BLaER1 (cell line): ENCODE measurements at regions not wholly inside any gene's neighbourhood (a gene's known extent, or its start where the extent isn't known, plus 50 kb on each side); places are given as distances from the start of the nearest gene placed in this dataset.

Experiments
- H3K27ac ChIP-seq: shearing (Covaris generic); formaldehyde crosslinking; 2 replicates; pipeline ENCODE4 v1.8.1; 2022
- H3K27me3 ChIP-seq: shearing (Covaris generic); formaldehyde crosslinking; 2 replicates; pipeline ENCODE4 v1.8.1; 2022
- H3K36me3 ChIP-seq: shearing (Covaris generic); formaldehyde crosslinking; 2 replicates; pipeline ENCODE4 v1.8.1; 2022
- H3K4me1 ChIP-seq: shearing (Covaris generic); formaldehyde crosslinking; 2 replicates; pipeline ENCODE4 v1.8.1; 2022
- H3K4me2 ChIP-seq: shearing (Covaris generic); formaldehyde crosslinking; 2 replicates; pipeline ENCODE4 v1.8.1; 2022
- H3K4me3 ChIP-seq: shearing (Covaris generic); formaldehyde crosslinking; 2 replicates; pipeline ENCODE4 v1.8.1; 2022
- H3K9ac ChIP-seq: shearing (Covaris generic); formaldehyde crosslinking; 2 replicates; pipeline ENCODE4 v1.8.1; 2022
- H3K9me3 ChIP-seq: shearing (Covaris generic); formaldehyde crosslinking; 2 replicates; pipeline ENCODE4 v1.8.1; 2022
- H4K20me1 ChIP-seq: shearing (Covaris generic); formaldehyde crosslinking; 2 replicates; pipeline ENCODE4 v1.8.1; 2022
- Cebpa-rat ChIP-seq: shearing (Covaris generic); IDR thresholded peaks from 2 replicates; pipeline ENCODE4 v1.8.1; 2022

DNA sequence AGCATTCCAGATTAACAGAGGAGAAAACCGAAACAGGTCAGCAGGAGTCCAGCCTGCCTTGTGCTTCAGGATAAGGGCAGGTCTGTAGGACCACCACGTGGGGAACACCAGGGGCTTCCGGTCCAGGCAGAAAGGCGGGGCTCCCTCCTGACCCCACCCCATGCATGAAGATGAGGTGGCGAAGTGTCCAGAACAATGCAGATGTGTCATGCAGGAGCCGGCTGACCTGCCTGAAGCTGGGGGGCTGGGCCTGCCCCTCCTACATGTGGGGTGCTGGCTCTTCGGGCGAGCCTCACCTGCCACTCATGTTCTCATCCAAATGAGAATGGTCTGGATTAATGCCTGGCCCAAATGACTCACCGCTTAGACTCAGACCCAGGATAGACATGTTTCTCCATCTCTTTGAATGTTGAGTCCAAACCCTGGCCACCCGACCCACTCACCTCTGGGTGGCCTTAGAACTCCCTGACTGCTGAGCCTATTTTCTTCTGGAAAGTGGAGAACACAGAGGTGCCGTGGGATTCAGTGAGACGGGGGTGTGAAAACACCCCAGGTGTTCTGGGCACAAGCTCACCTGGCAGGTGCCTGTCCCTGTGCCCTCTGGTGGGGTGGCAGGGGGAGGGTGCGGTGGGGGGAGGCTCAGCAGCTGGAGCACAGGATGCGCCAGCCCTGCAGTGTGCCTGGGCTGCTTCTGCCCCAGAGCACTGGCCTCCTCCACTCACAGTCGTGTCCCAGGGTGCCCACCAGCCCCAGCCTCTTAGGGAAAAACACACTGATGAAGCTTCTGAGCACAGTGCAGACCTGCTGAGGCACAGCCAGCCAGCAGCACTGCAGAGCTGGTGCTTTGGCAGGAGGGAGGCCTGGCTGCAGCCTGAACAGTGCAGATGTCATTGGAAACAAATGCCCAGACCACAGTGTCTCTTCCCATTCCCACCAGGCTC is 55.2 kb upstream of the GDF10 start:
- H3K4me2 ChIP-seq: no peak overlapping the region
- no peak overlapping the region for H3K27ac ChIP-seq
- H3K36me3 ChIP-seq: no peaks in the 10 kb centered on the region
- no peaks in the 10 kb centered on the region for H3K27me3 ChIP-seq
- H3K9ac ChIP-seq: no peak overlapping the region
- no peak overlapping the region for H3K4me3 ChIP-seq
- H4K20me1 ChIP-seq: no peaks in the 10 kb centered on the region
- no peak for TF ChIP-seq Cebpa-rat
- H3K9me3 ChIP-seq: no peaks in the 10 kb centered on the region
- no peaks in the 10 kb centered on the region for H3K4me1 ChIP-seq

DNA sequence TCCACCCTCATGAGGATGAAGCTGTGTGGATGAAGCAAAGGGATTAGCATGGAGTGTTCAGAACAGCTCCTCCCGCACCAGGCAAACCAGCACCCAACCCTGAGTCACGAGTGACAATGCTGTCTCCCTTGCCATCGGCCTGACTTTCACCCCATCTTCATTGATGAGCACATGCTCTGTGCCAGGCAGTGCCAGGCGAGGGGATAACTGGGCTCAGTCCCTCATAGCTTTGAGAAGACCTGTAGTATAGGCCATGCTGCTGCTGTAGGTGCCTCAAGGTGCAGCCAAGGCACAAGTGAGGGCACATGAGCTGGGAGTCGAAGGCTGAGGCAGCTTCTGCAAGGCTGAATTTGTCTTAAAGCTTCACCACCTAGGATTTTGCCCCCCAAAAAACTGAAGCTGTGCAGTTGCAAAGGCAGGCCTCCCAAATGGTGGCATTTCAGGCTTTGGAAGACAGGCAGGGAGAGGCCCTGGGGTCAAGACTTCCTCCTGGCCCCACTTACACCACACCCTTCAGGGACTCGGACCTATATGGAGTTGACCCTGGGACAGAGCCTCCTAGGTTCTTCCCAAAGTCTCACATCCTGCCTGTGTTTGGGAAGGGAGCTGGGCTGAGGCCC is 54.2 kb upstream of the GDF10 start:
- H3K4me1 ChIP-seq: no peaks in the 10 kb centered on the region
- no peak for TF ChIP-seq Cebpa-rat
- no peaks in the 10 kb centered on the region for H3K27me3 ChIP-seq
- H3K9me3 ChIP-seq: no peaks in the 10 kb centered on the region
- no peak overlapping the region for H3K4me2 ChIP-seq
- H3K9ac ChIP-seq: no peak overlapping the region
- no peak overlapping the region for H3K27ac ChIP-seq
- H3K36me3 ChIP-seq: no peaks in the 10 kb centered on the region
- H3K4me3 ChIP-seq: no peak overlapping the region
- no peaks in the 10 kb centered on the region for H4K20me1 ChIP-seq

DNA sequence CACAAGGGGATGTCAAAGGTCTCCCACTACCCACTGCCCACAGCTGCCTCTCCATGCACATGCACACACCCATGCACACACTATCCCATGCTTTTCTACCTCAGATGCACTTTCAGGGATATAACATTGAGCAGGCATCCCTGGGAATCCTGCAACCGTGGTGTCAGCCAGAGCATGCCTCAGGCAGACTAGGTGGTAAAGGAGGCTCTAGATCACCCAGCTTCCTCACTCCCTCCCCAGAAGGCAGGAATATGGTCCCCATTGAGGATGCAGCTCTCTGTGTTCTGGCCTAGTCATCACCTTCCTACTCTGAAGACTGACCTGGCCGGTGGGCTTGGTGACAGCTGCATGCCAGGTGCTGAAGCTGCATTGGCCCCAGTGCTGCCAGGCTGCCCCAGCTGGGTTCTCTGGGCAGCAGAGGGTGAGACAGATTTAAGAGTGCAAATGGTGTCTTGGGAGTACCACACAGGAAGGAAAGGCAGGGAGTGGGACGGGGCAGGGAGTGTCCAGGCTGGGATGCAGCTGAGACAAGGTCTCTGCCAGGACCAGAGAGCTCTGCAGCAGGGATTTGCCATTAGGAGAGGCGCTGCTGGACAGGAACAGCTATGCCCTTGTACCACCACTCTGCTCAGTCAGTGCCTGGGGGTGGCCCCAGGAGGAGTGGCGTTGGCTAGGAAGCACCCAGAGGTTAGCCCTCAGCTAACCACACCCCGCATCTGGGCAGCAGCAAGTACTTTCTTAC is 53.4 kb upstream of the GDF10 start:
- Histone ChIP-seq H3K27me3 (no peaks in the 10 kb centered on the region), H3K27ac (no peak overlapping the region), H3K9ac (no peak overlapping the region), H3K4me3 (no peak overlapping the region), H3K4me2 (no peak overlapping the region), H3K9me3 (no peaks in the 10 kb centered on the region), H4K20me1 (no peaks in the 10 kb centered on the region), H3K4me1 (no peaks in the 10 kb centered on the region), H3K36me3 (no peaks in the 10 kb centered on the region)
- no peak for TF ChIP-seq Cebpa-rat

DNA sequence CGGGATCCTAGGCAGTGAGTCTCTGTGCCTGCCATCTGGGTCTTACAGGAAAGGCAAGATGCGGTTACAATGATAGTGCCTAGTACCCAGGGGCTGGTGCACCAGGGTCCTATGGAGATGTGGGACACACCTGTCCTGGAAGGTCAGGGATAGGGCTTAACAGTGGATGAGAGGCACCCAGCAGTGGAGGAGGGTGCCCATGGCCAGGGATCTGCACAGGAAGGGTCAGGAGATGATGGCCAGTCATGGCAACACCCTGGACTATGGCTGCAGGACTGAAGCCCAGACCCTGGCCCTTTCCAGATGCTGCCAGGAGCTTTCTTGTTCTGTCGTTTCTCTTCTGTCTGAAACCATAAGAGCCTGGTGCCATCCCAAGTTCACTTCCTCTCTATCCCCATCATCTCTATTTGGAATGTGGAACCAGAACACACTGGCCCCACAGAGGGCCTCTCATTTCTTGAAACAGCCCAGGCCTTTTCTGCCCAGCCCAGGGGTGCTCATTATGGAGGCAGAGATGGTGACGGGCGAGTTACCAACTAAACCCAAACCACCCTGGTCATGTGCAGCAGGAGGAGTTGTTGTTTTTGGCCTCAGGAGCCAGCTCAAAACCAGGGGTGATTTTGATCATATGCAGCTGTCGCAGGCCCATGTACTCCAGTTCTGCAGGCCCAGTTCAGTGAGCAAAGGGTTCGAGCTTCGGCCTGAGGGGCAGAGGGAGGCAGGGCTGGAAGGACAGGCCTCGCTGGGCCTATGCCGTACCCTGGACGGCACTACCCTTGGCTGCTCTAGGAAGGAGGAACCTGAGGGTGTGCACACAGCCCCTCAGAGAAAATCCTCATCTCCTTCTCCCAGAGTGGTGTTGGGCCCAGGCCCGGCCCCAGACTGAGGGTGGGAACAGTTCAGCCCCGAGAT is 52.6 kb upstream of the GDF10 start:
- no peaks in the 10 kb centered on the region for H3K36me3 ChIP-seq
- H3K4me2 ChIP-seq: no peak overlapping the region
- no peak overlapping the region for H3K4me3 ChIP-seq
- H3K4me1 ChIP-seq: no peaks in the 10 kb centered on the region
- no peaks in the 10 kb centered on the region for H4K20me1 ChIP-seq
- H3K9me3 ChIP-seq: no peaks in the 10 kb centered on the region
- TF ChIP-seq Cebpa-rat: no peak
- no peak overlapping the region for H3K27ac ChIP-seq
- no peaks in the 10 kb centered on the region for H3K27me3 ChIP-seq
- H3K9ac ChIP-seq: no peak overlapping the region

DNA sequence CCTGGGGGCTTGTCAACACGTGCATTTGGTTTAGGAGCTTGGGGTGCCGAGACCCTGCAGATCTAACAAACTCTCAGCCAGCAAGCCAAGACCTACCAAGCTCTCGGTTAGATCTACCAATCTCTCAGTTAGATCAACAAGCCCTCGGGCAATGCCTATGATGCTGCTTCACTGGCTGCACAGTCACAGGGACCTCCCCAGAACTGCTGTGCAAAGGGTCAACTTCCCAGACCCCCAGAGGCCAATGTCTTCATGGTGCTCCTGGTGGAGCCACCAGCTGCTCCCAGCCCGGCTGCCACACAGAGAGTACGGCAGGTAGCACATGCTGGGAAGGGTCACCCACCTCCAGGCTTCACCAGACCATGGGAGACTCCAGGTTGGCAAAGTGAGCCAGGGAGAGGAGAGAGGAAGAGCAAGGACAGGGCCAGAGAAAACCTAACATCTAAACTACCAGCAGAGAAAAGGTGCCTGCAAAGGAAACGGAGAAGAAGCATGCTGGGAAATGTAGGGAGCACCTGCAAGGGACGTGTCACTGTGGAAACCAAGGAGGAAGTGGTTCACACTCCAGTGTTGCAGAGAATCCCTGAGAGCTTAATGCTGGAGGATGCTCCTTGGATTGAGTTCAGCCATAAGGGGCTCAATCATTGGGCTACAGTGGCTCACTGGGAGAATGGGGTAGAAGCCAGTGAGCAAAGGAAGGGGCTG is 51.5 kb upstream of the GDF10 start:
- no peaks in the 10 kb centered on the region for H3K27me3 ChIP-seq
- no peak overlapping the region for H3K9ac ChIP-seq

DNA sequence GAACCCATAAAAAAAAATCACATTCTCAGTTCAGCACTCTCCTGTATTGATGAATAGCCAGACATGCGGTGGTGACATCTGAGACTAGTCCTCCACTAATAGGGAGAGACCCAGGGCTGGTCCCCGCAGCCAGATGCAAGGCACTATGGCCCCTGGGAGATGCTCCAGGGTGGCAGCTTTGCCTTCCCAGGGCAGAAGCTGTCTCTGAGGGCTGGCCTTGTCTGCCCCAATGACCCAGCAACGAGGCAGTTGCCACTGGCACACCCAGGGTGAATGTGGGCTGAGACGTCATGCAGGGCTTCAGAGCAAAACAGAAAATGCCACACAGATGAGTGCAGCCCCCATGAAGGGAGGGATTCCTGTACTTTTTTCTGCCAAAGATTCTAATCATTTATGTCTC is 50.1 kb upstream of the GDF10 start:
- Histone ChIP-seq H3K4me1 (peaks cover 15% of the 10 kb centered on the region), H4K20me1 (no peaks in the 10 kb centered on the region), H3K27ac (no peak overlapping the region), H3K27me3 (no peaks in the 10 kb centered on the region), H3K4me3 (no peak overlapping the region), H3K4me2 (no peak overlapping the region), H3K9ac (no peak overlapping the region), H3K9me3 (no peaks in the 10 kb centered on the region), H3K36me3 (no peaks in the 10 kb centered on the region)
- no peak for TF ChIP-seq Cebpa-rat

More for the DNA sequence above, 51.5 kb upstream of the GDF10 start:
- H3K36me3 ChIP-seq: no peaks in the 10 kb centered on the region
- H4K20me1 ChIP-seq: no peaks in the 10 kb centered on the region
- H3K4me2 ChIP-seq: no peak overlapping the region
- no peak overlapping the region for H3K4me3 ChIP-seq
- H3K9me3 ChIP-seq: no peaks in the 10 kb centered on the region
- TF ChIP-seq Cebpa-rat: no peak
- peaks cover 1% of the 10 kb centered on the region; the same call in 1 of the 2 replicates for H3K4me1 ChIP-seq
- no peak overlapping the region for H3K27ac ChIP-seq
